Middle frontal gyrus (tissue), 1 donor: ENCODE measurements at regions not wholly inside any gene's neighbourhood (a gene's known extent, or its start where the extent isn't known, plus 50 kb on each side); places are given as distances from the start of the nearest gene placed in this dataset.
"Not testable (repeated sequence)": the region's sequence is repeated elsewhere in the genome, so short reads cannot be mapped to it uniquely, and the experiment has no call there.

Source experiments
- DNase-seq: peaks from one replicate; pipeline ENCODE4 v3.0.0-alpha.2; 2015; ENCODE audit warnings: low spot score; ENCODE audit errors: extremely low spot score

DNA sequence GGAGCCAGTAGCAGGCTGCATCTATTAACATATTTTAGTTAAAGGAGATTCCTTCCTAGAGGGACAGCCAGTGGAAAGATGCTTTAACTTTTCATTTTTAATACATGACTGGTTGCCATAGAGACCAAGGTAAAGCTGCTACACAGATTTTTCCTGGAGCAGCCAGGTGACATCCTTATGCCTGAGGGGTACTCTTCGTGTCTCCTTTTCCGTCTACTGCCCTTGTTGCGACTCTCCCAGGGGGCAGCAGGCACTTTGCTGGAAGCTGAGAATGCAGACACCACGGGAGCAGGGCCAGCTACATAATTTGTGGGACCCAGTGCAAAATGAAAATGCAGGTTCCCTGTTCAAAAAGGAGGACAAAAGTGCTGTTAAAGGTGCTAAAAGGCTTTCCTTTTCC is 340.4 kb downstream of the CEP170 start:
- not testable (repeated sequence) for DNase-seq

- not testable (repeated sequence) for DNase-seq
Measured at GRCh38 chr1:242912855-242913254, 342.2 kb downstream of the CEP170 start.

DNA sequence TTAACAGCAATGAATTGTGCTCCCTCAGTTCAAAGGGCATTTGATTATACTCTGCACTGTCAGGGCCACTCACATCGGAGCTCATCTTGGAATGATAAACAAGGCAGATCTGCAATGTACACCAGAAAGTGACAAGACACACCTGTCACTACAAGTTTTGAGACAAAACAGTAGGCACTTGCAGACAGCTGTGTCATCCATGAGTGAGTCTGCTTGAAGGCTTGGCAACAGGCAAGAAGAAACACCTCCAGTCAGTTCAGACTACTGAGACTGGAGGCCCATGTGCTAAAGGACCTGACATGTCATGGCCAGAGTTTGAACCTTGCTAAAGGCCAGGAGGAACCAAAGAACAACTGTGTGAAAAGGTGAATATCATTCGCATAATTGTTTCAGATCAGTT is 354.5 kb downstream of the CEP170 start:
- DNase-seq: not testable (repeated sequence)

DNA sequence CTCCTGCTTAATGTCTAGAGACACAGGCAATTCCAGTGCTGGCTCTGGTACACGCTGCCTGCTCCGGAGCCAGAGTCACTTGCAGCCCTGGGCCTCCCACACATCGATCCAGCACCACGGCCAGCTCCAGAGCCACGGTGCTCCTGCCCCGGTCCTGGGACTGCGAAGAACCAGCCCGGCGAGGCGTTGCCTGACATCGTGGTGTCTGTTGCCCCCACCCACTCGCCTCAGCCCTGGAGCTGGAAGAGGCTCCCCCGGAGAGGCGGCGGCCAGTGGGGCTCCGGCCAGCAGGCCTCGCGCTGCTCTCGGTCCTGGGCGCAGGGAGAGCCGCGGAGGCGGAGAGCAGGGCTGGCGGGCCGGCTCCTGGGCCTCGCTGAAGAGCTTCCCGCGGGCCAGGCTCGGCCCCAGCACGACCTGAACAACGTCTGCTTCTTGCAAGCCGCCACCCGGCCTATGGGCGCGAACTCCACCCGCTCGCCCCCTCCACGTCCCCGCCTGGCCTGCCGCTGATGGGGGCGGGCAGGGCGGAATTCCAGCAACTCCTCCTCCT is 364.8 kb downstream of the CEP170 start:
- DNase-seq: no peak

- DNase-seq: no peak
Measured at GRCh38 chr1:242886137-242886536, 361.6 kb upstream of the PLD5 start.

DNA sequence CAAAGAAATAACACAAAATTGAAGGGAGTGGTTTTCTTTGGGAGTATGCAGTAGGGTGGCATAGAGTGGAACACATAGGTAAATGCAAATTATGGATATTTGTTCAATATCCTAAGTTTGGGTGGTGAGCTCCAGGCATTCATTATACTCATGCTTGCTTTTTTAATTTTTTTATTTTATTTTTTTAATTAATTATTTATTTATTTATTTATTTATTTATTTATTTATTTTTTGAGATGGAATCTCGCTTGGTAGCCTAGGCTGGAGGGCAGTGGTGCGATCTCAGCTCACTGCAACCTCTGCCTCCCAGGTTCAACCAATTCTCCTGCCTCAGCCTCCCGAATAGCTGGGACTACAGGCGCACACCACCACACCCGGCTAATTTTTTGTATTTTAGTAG is 355.5 kb upstream of the PLD5 start:
- DNase-seq: not testable (repeated sequence)

DNA sequence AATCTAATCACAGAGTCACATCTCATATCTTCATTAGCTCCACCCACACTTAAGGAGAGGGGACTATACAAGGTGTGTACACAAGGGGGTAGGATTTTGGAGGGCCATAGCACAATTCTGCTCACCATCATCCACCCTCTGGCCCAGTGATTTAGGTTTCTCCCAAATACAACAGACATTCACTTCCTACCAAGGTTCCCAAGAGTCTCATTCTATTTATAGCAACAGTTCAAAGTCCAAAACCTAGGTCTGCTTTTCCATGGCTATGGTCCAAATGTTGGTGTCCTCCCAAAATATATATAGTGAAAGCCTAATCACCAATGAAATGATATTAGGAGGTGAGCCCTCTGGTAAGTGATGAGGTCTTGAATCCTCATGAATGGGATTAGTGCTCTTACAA is 353.2 kb upstream of the PLD5 start:
- DNase-seq: no peak

- DNase-seq: no peak
Measured at GRCh38 chr1:242877229-242877628, 352.7 kb upstream of the PLD5 start.

GRCh38 chr1:242876030-242876429 is 351.5 kb upstream of the PLD5 start:
- no peak for DNase-seq

- no peak for DNase-seq
Measured at GRCh38 chr1:242873661-242874060, 349.2 kb upstream of the PLD5 start.

DNA sequence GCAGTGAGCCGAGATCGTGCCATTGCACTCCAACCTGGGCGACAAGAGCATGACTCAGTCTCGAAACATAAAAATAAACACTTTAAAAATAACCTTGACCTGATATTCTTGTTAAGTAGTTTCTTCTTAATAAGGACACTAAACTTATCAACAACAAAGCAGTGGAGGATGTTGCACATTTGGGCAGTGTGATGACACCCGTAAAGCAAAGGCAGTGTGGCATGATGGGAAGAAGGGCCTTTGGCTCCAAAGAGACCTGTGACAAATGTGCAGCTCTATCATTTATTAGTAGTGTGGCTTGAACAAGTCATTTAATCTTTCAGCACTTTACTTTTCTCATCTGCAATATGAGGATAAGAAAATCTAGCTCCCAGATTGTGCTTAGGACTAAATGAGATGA is 348.0 kb upstream of the PLD5 start:
- DNase-seq: no peak

- DNase-seq: no peak
Measured at GRCh38 chr1:242871471-242872030, 347.1 kb upstream of the PLD5 start.

DNA sequence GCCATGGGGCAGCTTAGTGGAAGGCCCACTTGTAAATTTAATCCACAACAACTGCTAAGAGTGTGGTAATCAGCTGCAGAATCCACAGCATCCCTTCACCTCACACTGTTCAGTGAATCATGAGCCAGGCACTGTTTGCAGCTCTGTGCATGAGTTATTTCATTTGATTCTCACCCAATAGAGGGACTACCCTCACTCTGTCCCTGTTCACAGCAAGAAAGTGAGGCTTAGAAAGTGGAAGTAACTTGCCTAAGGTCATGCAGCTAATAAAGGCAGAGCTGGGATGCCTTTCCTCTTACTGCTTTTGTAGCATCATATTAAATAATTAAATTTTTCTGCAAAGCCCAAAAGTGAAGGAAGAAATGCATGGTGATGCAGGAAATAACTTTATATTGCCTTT is 346.5 kb upstream of the PLD5 start:
- DNase-seq: no peak

DNA sequence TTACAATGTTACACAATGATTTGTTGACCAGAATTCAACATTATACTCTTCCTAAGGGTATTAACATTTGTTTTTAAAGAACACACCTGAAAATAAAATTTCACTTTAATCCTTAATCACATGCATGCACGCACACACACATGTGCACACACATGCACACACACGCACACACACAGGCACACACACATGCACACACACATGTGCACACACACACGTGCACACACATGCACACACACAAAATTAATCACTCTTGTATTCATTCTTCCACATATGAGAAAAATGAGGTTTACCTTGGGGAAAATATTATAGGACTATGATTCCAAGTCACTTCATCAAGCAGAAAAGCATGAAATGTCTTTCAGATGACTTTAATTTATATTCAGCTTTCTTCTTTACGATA is 331.8 kb upstream of the PLD5 start:
- DNase-seq: no peak

DNA sequence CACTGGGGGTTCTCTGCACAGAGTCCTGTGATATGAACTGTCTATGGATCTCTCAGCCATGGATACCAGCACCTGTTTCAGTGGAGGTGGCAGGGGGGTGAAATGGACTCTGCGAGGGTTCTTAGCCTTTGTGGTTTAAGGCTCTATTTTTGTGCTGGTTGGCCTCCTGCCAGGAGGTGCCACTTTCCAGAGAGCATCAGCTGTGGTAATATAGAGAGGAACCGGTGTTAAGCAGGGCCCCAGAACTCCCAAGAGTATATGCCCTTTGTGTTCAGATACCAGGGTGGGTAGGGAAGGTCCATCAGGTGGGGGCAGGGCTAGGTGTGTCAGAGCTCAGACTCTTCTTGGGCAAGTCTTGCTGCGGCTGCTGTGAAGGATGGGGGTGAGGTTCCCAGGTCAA is 330.0 kb upstream of the PLD5 start:
- no peak for DNase-seq

GRCh38 chr1:242847390-242847993 is 323.0 kb upstream of the PLD5 start:
- DNase-seq: no peak

DNA sequence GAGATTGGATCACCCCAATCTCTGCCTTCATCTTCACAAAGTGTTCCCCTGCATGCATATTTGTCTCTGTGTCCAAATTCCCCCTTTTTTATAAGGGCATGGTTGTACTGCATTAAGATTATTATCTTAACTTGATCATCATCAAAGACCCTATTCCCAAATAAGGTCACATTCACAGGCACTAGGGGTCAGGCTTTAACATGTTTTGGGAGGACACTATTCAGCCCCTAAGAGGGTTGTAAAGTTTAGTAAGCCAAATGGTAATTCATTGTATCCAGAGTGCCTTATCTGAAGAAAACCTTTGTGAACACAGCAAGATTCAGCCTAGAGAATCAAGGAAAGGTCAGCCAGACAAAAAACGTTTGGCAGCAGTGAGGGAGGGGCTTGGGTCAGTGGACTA is 317.6 kb upstream of the PLD5 start:
- DNase-seq: no peak

DNA sequence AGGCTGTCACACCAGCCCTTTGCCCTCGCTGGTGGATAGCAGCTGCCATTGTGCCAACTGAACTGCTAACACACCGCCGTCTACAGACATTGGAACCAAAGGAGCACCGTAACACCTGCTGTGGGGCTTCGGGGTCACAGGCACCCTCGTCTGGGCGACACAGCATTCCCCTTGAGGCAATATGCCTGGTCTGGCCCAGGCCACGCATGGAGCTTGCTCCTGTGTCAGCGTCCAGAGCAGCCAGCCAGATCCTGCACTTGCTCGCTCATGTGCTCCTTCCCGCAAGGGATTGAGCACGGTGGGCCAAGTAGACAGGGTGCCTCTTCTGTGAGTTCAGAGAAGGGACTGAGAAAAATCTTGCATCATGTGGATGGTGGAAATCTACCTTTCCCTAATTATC is 314.6 kb upstream of the PLD5 start:
- DNase-seq: no peak

- no peak for DNase-seq
Measured at GRCh38 chr1:242836423-242836822, 311.9 kb upstream of the PLD5 start.

- DNase-seq: no peak
Measured at GRCh38 chr1:242828828-242829227, 304.3 kb upstream of the PLD5 start.

GRCh38 chr1:242828199-242828598 is 303.7 kb upstream of the PLD5 start:
- no peak for DNase-seq

DNA sequence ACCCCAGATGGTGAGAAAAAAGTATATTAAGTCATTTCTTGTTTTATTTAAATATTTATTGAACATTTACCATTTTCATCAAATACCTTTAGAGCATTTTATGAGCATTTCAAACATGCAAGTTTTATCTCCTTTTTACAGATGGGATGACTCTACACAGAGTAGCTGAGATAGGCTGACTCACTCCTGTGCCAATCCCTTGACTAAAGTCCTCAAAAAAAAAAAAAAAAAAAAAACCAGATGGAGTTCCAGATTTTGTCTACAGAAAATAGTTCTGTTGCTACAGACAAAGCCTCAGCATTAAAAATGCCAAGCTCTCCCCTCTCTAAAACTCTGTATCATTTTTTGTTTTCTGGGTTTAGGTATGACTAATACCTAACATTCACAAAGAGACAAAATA is 303.0 kb upstream of the PLD5 start:
- DNase-seq: no peak

DNA sequence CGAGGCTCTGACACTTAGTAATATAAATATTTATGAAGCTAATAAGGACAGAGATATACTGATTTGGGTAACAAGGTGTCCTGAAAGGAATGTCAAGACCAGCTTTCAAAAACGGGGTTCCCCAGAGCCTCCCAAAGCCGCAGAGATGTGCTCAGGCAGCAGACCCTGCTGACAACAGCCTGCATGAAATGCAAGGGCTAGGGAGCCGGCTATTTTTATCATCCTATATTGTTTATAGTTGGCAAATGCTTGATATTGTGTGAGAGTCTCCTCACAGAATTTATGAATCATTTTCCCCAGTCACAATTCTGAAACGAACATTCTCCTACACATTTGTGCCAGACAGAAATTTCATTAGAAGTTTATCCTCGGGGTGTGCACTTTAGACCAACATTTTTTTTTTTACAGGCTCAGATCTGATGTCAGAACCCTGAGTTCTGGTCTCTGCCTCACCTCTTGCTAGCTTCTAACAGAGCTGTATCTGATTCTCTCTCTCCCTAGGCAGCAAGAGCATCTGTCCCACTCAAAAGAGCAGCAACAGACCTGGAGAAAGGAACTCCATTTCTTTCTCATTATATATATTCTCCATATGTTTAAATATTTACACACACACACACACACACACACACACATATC is 302.3 kb upstream of the PLD5 start:
- no peak for DNase-seq
